Tibial artery (tissue), 4 donors: ENCODE measurements at regions not wholly inside any gene's neighbourhood (a gene's known extent, or its start where the extent isn't known, plus 50 kb on each side); places are given as distances from the start of the nearest gene placed in this dataset.

ENCODE experiments used
- DNase-seq, 2 donors: peaks; one replicate each; pipeline ENCODE4 v3.0.0-alpha.2; 2019
- H3K27ac ChIP-seq, 2 donors: fragments of 200-600 bp; sonication (generic) in 1 of 2; 1 replicate in 1 of 2; 2 replicates in 1 of 2; pipeline ENCODE4 v1.5.1; 2018 to 2019; ENCODE audit warnings: mild to moderate bottlenecking in 1 of 2
- H3K27me3 ChIP-seq, 2 donors: fragments of 200-600 bp; sonication (generic) in 1 of 2; one replicate each; pipeline versions ENCODE4 v1.5.1 to v1.6.0; 2016 to 2019
- H3K36me3 ChIP-seq, 3 donors: fragments of 200-600 bp; sonication (generic) in 2 of 3; one replicate each; pipeline ENCODE4 v1.5.1; 2016 to 2019; ENCODE audit warnings: mild to moderate bottlenecking in 2 of 3
- H3K4me1 ChIP-seq, 4 donors: fragments of 200-600 bp; sonication (generic) in 2 of 4; 1 replicate in 3 of 4; 2 replicates in 1 of 4; pipeline ENCODE4 v1.5.1; 2016 to 2019
- H3K4me3 ChIP-seq, 2 donors: fragments of 200-600 bp; sonication (generic) in 1 of 2; 1 replicate in 1 of 2; 2 replicates in 1 of 2; pipeline ENCODE4 v1.5.1; 2018 to 2019; ENCODE audit warnings: mild to moderate bottlenecking in 2 of 2
- H3K9me3 ChIP-seq, 3 donors: fragments of 200-600 bp; sonication (generic) in 1 of 3; one replicate each; pipeline ENCODE4 v1.5.1; 2016 to 2019
- intact Hi-C: fragments of 100-400 bp; cut with DNase I; formaldehyde crosslinking; loops from one replicate; pipeline ENCODE4 v1.15.0; 2023; ENCODE audit warnings: low total_unique reads
- TF ChIP-seq, protein P1 (sequence below), 2 experiments: fragments of 200-600 bp in 1 of 2; fragments of 450-650 bp in 1 of 2; IDR thresholded peaks; one replicate each; pipeline ENCODE4 v1.5.1; 2017 to 2019; ENCODE audit warnings: antibody characterized with exemption in 2 of 2, mild to moderate bottlenecking in 1 of 2, moderate library complexity in 1 of 2

DNA sequence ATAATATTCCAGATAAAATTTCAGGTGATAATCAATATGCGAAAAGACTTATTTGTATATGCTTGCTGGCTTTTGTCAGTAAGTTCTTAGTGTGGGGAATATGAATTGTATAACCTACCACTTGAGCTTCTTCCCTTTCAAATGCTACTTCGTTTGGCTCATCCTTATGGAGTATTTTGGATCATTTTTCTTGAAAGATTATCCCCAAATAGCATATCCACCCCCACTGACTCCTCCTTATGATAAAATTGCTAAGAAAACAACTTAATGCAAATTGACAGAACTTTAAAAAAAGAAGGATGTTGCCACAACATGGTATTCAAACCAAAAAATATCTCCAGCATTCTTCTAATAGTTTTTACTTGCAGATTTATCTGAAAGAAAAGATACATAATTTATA is 393.3 kb downstream of the PPP3CA start:
- H3K36me3 ChIP-seq, result no peaks in the 10 kb centered on the region
- no peaks in the 10 kb centered on the region for H3K9me3 ChIP-seq
- no peak for DNase-seq
- no peak overlapping the region for H3K27ac ChIP-seq
- TF ChIP-seq, protein P1, sequence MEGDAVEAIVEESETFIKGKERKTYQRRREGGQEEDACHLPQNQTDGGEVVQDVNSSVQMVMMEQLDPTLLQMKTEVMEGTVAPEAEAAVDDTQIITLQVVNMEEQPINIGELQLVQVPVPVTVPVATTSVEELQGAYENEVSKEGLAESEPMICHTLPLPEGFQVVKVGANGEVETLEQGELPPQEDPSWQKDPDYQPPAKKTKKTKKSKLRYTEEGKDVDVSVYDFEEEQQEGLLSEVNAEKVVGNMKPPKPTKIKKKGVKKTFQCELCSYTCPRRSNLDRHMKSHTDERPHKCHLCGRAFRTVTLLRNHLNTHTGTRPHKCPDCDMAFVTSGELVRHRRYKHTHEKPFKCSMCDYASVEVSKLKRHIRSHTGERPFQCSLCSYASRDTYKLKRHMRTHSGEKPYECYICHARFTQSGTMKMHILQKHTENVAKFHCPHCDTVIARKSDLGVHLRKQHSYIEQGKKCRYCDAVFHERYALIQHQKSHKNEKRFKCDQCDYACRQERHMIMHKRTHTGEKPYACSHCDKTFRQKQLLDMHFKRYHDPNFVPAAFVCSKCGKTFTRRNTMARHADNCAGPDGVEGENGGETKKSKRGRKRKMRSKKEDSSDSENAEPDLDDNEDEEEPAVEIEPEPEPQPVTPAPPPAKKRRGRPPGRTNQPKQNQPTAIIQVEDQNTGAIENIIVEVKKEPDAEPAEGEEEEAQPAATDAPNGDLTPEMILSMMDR (IDR thresholded peaks at IDR 0.05), result no peak
- intact Hi-C loops, result no loop called here
- no peak overlapping the region for H3K4me3 ChIP-seq
- H3K4me1 ChIP-seq, result no peaks in the 10 kb centered on the region
- H3K27me3 ChIP-seq, result no peaks in the 10 kb centered on the region

DNA sequence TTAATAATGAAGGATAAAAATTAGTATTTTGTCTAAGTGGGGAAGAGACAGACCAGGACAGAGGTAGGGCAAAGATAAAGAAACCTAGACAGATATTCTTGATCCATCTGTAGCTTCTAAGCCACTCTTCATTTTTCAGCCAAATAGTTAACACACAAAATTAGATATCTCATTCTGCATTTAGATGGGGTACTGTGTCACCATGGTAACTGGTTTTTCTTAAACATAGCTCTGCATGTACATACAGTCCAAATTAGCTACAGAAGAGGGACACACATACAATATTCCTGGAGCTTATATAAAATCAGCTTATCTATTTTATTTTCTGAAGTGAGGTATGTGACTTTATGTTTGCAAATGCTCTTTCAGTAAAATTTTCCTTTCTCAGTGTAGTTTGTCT is 393.7 kb downstream of the PPP3CA start:
- intact Hi-C loops, result no loop called here
- TF ChIP-seq, protein P1 (IDR thresholded peaks at IDR 0.05), result no peak
- DNase-seq, result no peak
- H3K4me1 ChIP-seq, result no peaks in the 10 kb centered on the region
- no peak overlapping the region for H3K4me3 ChIP-seq
- H3K9me3 ChIP-seq, result no peaks in the 10 kb centered on the region
- no peaks in the 10 kb centered on the region for H3K36me3 ChIP-seq
- H3K27ac ChIP-seq, result no peak overlapping the region
- H3K27me3 ChIP-seq, result no peaks in the 10 kb centered on the region

DNA sequence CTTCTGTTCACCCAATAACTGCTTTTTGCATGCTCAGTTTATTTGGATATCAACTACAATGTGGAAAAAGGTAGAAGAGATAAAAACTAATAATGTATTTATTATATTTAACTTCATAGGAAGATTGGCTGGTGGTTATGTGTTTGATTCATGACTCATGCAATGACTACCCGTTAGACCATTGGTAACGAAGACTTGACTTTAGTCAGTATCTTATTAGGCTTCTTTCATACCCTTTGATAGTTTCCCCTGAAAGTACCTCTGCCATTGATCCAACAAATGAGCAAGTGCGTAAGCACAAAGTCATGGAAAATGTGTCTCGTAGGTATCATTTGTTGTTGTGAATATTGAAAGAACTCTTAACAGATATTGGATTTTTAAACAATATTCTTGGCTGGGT is 394.7 kb downstream of the PPP3CA start:
- H3K27ac ChIP-seq, result no peak overlapping the region
- H3K36me3 ChIP-seq, result no peaks in the 10 kb centered on the region
- TF ChIP-seq, protein P1 (IDR thresholded peaks at IDR 0.05), result no peak
- H3K4me1 ChIP-seq, result no peaks in the 10 kb centered on the region
- intact Hi-C loops, result no loop called here
- H3K4me3 ChIP-seq, result no peak overlapping the region
- no peak for DNase-seq
- H3K9me3 ChIP-seq, result no peaks in the 10 kb centered on the region
- H3K27me3 ChIP-seq, result no peaks in the 10 kb centered on the region

DNA sequence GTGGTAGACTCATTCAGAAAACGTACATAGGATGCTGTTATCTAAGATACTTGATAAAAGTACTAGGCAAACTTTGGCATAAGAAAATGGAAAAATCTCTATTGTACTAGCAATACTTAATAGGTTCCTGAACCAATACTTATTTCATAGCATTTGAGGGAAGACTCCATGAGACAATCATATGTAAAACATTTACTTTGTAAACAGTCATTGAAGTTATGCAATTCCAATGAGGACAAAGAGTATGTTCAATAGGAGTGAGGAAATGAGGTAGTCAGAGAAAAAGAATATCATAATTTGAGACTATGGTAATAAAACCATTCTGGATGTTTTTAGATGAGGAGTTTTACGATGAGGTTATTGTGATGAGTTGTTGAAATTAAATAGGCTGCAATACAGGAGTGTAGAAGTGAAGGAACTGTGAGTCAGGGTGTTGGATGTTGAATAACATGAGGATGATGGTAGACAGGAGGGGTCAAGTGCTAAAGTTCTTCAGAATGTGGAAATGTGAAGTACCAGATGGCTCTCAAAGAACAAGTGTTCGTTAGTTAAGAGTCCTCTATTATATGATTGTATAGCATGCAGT is 397.9 kb downstream of the PPP3CA start:
- Histone ChIP-seq H3K9me3 (no peaks in the 10 kb centered on the region), H3K36me3 (no peaks in the 10 kb centered on the region), H3K27ac (no peak overlapping the region), H3K4me1 (no peaks in the 10 kb centered on the region), H3K4me3 (no peak overlapping the region), H3K27me3 (no peaks in the 10 kb centered on the region)
- DNase-seq, result no peak
- intact Hi-C loops, result no loop called here
- TF ChIP-seq, protein P1 (IDR thresholded peaks at IDR 0.05), result no peak

DNA sequence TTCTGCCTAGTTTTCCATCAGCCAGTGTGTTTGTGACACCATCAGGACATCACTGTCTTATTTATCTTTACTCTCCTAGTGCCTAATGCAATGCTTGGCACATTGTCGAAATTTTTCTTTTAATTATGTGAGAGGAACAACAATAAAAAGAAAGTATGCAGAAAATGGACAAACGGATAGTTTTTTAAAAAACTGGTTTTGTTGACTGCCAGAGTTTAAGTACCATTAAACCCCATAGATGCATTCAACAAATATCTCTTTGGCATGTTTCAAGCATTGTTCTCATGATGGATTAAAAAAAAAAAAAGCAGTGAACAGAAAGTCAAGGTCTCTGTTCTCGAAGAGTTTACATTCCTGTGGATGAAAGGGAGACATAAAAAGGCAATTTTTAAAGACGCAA is 398.4 kb downstream of the PPP3CA start:
- Histone ChIP-seq H3K4me1 (no peaks in the 10 kb centered on the region), H3K27me3 (no peaks in the 10 kb centered on the region), H3K36me3 (no peaks in the 10 kb centered on the region), H3K27ac (no peak overlapping the region), H3K9me3 (no peaks in the 10 kb centered on the region), H3K4me3 (no peak overlapping the region)
- DNase-seq, result no peak
- TF ChIP-seq, protein P1 (IDR thresholded peaks at IDR 0.05), result no peak
- intact Hi-C loops, result no loop called here

DNA sequence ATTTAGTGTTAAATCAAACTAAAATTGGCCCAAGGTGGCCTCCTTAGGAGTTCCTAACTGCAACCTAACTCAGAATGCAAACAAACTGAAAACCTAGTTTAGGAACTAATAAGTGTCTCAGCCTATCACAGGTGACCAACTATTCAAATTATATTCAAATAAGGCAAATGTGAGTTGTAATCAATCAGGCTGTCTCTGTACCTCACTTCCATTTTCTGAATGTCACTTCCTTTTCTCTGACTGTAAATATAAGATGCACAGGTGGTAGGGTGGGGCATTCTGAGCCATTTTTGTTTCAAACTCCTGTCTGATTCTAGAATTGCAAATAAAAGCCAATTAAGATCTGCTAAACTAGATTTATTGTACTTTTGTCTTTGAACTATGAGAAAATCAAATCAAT is 401.5 kb downstream of the PPP3CA start:
- no peak overlapping the region for H3K4me3 ChIP-seq
- intact Hi-C loops, result no loop called here
- peaks cover 0 to 4% (median 4%) of the 10 kb centered on the region in 3 donors for H3K9me3 ChIP-seq
- H3K4me1 ChIP-seq, result no peaks in the 10 kb centered on the region
- H3K36me3 ChIP-seq, result no peaks in the 10 kb centered on the region
- TF ChIP-seq, protein P1 (IDR thresholded peaks at IDR 0.05), result no peak
- H3K27ac ChIP-seq, result no peak overlapping the region
- no peak for DNase-seq
- no peaks in the 10 kb centered on the region for H3K27me3 ChIP-seq
